ENCODE measurements at regions not wholly inside any gene's neighbourhood (a gene's known extent, or its start where the extent isn't known, plus 50 kb on each side); places are given as distances from the start of the nearest gene placed in this dataset.

DNA sequence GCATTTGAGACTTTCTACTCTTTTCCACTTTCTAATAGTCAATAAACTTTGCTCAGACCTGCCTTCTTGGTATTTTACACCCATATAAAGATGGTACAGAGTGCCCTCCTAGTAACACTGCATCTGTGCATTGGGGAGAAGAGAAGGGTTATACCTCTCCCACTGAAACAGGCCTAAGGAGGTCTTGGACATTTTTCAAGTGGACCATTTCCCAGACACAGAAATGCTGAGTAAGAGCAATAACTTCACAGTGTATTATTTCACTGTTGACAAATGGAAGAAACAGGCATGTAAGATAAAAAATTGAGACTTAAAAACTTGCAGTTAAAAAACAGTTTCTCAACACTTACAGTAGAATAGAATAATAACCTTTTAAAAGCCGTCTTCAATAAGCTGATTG is 1224.0 kb upstream of the CDH18 start:
- H3K27ac ChIP-seq (ENCODE audit: extremely low read length, insufficient read depth, low read length), result no peak overlapping the region
- CTCF ChIA-PET (ENCODE audit: low intra/inter-chr PET ratio, low total read pairs), result no interaction called here
- no peak overlapping the region for H3K4me2 ChIP-seq (ENCODE audit: low read depth, low read length)
- H2AFZ ChIP-seq (ENCODE audit: low read length), result no peak overlapping the region
- DNase-seq (ENCODE audit: low spot score) (no peak), ATAC-seq (no peak), FAIRE-seq (no peak)
- H3K79me2 ChIP-seq (ENCODE audit: insufficient read depth, low read length), result no peaks in the 10 kb centered on the region
- in situ Hi-C loops (cut with HindIII; ENCODE audit: extremely low pct_ligation_motif_present, low pct_unique_long_range_greater_than_20kb) (no loop called here), intact Hi-C loops (cut with micrococcal nuclease; ENCODE audit: unreplicated experiment) (no loop called here)
- H3K9me3 ChIP-seq (ENCODE audit: low read length), result no peaks in the 10 kb centered on the region
- no peaks in the 10 kb centered on the region for H4K20me1 ChIP-seq (ENCODE audit: insufficient read depth, low read length)
- H3K4me3 ChIP-seq (replicated peaks in 1 of 3; ENCODE audit: insufficient read depth in 1 of 3, low read depth in 2 of 3, low read length in 3 of 3), result no peak overlapping the region
- POLR2A ChIA-PET, result no interaction called here
- no peaks in the 10 kb centered on the region for H3K36me3 ChIP-seq (replicated peaks in 1 of 2; ENCODE audit: control insufficient read depth in 1 of 2, insufficient read depth in 2 of 2, low read length in 2 of 2)
- TF ChIP-seq RARG (CRISPR knock-in tag; IDR thresholded peaks at IDR 0.05; ENCODE audit: low read depth), result no peak
- no peak for TF ChIP-seq JUN (CRISPR knock-in tag; IDR thresholded peaks at IDR 0.05)
- TF ChIP-seq, protein P1, sequence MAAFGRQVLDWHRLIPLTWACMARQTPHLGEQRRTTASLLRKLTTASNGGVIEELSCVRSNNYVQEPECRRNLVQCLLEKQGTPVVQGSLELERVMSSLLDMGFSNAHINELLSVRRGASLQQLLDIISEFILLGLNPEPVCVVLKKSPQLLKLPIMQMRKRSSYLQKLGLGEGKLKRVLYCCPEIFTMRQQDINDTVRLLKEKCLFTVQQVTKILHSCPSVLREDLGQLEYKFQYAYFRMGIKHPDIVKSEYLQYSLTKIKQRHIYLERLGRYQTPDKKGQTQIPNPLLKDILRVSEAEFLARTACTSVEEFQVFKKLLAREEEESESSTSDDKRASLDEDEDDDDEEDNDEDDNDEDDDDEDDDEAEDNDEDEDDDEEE (CRISPR knock-in tag; IDR thresholded peaks at IDR 0.05), result no peak
- TF ChIP-seq ZNF776 (CRISPR knock-in tag; IDR thresholded peaks at IDR 0.05), result no peak
- peak; percentile 62 for TF ChIP-seq MAFF (IDR thresholded peaks at IDR 0.05; ENCODE audit: low read depth, low read length)
- TF ChIP-seq MAFK (conservative IDR thresholded peaks at IDR 0.05 in 1 of 2, IDR thresholded peaks at IDR 0.05 in 1 of 2; ENCODE audit: low read length in 2 of 2), result peak; percentile 44 to 74
- no peak for TF ChIP-seq ZBTB38 (CRISPR knock-in tag; IDR thresholded peaks at IDR 0.05)
- TF ChIP-seq NCOA5 (CRISPR knock-in tag; IDR thresholded peaks at IDR 0.05), result no peak
- no peak for TF ChIP-seq ZMYM2 (CRISPR knock-in tag; IDR thresholded peaks at IDR 0.05)
- no peak for TF ChIP-seq HOXA9 (CRISPR knock-in tag; IDR thresholded peaks at IDR 0.05; ENCODE audit: borderline replicate concordance)
- TF ChIP-seq MXI1 (IDR thresholded peaks at IDR 0.05; ENCODE audit: borderline replicate concordance, low read depth, low read length), result no peak
- no peaks in the 10 kb centered on the region for H3K27me3 ChIP-seq (ENCODE audit: control insufficient read depth in 1 of 2, insufficient read depth in 2 of 2, low read length in 2 of 2)
- BruUV-seq (replicated peaks), result no TSS peak
- WGBS (ENCODE audit: low lambda C conversion rate), result 35% methylated on average over 1 of the region's 1 CpG
- no peaks in the 10 kb centered on the region for H3K4me1 ChIP-seq (ENCODE audit: insufficient read depth, low read length)
- H3K9ac ChIP-seq (ENCODE audit: insufficient read depth, low read depth, low read length), result no peak overlapping the region
